Activated CD8-positive, alpha-beta memory T cell treated with anti-CD3 and anti-CD28 coated beads, Interleukin-2, amount 50 U/mL, for 24 hours (primary cell): ENCODE measurements at regions not wholly inside any gene's neighbourhood (a gene's known extent, or its start where the extent isn't known, plus 50 kb on each side); places are given as distances from the start of the nearest gene placed in this dataset.
"Not testable (repeated sequence)": the region's sequence is repeated elsewhere in the genome, so short reads cannot be mapped to it uniquely, and the experiment has no call there.

Experiments used
- DNase-seq: peaks from one replicate; pipeline ENCODE4 v3.0.0-alpha.2; 2020; ENCODE audit errors: extremely low read depth

DNA sequence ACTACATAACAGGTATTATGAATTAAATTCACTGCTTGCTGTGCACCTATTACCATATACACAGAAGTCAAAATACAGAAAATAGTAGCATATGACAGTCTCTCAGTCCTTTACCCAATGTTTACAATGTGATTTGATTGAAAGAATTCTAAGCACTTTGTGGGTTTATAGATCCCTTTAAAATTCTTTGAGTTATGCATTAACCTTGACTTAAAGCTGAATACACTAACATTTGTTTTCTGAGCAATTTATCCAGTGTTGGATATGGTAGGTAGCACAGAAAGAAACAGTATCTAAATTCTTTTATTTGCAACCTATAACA lies 230.8 kb upstream of the DDI1 start:
- DNase-seq = no peak

DNA sequence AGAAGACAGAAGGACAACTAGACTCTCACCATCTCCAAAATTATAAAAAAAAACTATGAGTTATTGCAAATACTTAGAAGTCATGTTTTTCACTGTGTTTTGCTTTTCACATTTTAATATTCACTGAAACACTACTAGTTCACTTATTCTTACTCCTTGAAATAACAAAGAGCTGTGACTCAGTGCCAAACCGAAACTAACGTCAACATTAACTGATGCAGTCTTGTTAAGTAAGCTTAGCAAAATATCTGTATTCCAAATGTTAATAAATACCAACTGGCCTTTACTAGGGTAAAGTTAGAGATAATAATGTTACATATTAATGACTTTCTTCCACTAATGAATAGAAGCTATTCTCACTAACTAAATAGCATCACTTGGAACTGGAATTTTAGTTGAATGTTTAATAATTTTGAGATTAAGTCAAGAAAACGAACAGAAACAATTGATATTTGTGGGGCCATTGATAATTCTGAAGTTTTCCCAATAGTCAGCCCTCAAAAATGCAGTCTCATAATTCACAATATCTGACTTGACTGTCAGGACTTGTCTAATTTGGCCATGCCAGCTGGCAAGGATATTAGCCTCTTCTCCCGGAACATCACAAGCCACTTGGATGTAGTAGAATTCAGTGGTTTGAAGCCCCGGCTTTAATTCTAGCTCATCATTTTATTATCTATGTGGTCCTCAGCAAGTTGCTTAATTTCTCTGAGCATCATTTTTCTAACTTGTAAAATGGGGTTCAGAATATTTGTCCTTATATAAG lies 230.1 kb upstream of the DDI1 start:
- no peak for DNase-seq

DNA sequence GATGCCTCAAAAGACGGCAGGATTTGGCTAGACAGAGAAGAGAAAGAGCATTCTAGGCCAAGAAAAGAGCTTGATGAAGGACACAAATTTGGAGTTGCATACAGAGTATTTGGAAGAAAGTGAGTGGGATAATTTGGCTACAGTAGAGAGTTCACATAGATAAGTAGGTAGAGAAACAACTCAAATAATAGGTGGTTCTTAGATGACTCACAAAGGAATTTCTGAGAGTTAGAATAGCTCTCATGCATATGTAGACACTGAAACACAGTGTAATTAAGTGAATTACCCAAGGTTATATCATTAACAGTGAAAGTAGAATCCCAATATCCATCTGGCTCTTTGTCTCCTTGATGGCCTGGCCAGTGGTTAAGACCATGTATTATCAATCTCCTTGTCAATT lies 228.6 kb upstream of the DDI1 start:
- DNase-seq = no peak

DNA sequence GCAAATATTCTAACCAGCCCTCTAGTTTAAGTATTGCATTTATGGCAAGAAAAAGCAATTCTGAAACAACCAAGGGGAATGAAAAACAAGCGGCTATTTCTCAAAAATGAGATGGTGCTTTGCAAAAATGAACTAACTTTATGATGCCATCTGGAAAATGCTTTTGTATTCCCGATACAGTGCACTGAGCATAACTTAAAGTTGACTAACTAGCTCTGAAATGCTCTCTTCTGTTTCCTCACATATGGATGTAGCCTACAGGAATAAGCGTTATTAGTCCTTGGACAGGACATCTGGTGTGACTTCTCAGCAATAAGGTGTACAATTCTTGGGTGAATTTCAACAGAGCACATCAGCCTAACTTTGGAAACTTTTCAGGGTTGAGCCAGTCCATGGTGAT lies 228.2 kb upstream of the DDI1 start:
- DNase-seq = no peak

DNA sequence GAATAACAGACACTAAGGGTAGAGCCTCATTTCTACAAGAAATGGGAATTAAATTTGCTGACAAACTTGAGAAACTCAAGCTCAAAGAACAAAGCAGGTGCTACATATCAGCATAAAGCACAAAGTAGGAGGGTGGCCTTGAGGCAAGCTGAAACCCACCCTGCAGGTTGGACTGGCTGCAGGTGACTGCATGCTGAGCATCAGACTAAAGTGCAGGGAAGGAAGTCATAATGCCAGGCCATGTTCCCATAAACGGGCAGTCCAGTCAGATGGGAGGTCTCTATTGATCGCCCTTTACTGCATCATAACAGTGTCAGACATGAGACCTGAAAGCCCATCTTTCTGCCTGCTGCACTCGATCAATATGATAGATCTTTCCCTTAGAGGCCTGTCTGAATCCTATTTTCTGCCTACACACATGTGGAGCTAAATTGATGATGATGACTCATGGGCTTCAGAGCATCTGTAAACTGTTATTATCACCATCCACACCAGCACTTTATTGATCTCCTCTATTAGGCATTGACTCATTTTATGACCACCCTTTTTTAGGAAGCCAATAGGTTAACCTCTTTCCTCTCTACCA lies 224.5 kb upstream of the DDI1 start:
- DNase-seq = no peak

DNA sequence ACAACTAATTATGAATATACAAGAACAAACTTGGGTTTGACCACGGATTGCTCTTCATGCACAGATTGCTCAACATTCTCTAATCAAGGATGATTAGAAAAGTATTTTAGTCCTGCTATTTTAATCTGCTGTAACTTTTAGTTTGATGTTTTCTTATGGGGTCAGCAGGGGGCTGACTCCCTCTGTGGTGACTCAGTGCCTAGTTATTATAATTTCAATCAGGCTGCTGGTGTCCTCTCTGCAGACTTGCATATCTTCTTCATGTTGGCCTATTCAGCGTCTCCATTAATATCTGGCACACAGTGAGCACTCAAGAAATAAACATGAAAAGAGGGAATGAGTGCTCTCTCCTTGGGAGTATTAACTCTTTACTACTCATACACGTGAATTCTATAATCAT lies 223.8 kb upstream of the DDI1 start:
- no peak for DNase-seq

DNA sequence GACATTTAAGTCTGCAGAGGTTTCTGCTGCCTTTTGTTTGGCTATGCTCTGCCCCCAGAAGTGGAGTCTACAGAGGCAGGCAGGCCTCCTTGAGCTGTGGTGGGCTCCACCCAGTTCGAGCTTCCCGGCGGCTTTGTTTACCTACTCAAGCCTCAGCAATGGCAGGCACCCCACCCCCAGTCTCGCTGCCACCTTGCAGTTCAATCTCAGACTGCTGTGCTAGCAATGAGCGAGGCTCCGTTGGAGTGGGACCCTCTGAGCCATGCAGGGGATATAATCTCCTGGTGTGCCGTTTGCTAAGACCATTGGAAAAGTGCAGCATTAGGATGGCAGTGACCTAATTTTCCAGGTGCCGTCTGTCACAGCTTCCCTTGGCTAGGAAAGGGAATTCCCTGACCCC lies 216.1 kb upstream of the DDI1 start:
- not testable (repeated sequence) for DNase-seq

DNA sequence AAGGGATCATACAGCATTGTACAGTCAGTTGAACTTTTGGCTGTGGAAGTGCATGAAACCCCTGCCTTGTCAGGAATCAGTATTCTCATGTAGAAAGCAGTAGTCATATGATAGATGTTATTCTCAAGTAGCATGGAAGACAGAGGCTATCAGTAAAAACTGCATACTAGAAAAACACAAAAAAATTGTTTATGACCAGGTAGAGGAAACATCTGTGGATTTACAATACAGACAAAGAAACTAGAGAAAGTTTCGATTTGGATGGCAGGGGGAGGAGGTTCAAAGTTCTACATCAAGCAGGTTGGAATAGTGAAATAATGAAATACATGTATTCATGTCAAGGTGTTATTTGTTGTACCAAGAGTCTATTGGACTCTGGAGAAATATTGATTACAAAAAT lies 212.3 kb upstream of the DDI1 start:
- no peak for DNase-seq

DNA sequence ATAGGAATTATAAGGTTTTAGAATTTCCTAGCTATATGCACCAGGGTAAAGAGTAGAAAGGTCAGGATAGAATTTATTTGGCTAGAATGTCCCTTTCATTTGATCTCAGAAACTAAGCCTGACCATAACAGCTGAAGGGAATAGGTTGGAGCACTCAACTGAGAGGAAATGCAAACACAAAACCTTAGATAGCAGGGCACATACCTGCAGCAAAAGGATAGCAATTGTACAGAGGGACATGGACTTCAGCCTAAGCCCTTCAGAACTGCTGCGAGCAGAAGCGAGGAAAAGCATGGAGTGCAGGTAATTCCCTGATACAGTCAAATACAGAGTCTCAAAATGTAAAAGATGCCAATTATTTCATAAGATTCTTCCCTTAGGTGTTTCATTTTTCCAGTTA lies 211.0 kb upstream of the DDI1 start:
- DNase-seq = no peak

DNA sequence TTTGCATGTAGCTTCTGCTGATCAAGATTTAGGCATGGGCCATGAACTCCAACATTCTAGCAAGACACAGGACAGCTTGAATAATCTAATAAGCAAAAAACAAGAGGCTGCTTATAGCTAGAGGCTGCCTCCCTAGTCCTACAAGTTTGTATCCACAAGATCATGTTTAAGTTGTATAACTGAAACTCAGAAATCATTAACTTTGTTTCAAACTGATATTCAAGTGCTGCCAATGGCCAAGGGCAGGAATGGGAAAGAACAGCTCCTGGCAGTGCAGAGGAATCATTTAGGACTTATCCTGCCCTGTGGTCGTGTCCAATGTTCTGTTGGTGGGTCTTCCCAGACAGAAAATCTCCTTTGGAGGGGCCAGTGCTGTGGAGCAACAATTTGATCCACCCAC lies 209.6 kb upstream of the DDI1 start:
- no peak for DNase-seq

DNA sequence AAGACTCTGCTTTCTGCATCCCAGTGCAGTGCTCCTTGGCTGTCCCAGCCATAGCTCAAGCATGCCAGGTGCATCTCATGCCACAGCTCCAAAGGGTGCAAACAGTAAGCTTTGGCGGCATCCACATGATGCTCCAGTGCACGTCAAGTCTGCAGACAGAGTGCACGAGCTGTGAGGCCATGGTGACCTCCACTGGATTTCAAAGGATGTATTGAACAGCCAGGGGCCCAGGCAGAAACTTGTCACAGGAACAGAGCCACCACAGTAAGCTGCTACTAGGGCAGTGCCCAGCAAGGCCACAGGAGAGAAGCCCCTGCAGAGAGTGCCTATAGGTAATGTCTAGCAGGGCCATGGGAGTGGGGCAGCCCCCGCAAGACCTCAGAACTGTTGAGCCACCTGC lies 206.8 kb upstream of the DDI1 start:
- no peak for DNase-seq

DNA sequence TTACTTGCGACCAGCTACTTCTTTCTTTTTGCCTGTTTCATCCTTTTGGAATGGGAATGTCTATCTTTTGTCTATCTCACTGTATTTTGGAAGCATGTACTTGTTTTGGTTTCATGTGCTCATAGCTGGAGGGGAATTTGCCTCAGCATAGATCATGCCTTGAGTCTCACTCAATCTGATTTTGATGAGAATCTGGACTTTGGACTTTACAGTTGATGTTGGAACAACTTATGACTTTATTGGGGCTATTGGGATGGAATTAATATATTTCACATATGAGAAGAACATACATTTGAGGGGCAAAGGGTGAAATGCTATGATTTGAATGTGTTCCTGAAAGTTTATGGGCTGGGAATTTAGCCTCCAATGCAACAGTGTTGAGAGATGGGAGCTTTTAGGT lies 206.2 kb upstream of the DDI1 start:
- no peak for DNase-seq

DNA sequence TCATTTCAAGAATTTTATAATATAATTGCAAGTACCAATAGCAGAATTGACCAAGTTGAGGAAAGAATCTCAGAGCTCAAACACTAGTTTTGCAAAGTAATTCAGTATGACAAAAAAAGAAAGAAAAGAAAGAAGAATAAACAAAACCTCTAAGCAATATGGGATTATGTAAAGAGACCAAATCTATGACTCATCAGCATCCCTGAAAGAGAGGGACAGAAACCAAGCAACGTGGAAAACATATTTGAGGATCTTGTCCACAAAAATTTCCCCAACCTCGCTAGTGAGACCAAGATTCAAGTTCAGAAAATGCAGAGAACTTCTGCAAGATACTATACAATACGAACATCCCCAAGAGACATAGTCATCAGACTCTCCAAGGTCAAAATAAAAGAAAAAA lies 203.7 kb upstream of the DDI1 start:
- DNase-seq = no peak

DNA sequence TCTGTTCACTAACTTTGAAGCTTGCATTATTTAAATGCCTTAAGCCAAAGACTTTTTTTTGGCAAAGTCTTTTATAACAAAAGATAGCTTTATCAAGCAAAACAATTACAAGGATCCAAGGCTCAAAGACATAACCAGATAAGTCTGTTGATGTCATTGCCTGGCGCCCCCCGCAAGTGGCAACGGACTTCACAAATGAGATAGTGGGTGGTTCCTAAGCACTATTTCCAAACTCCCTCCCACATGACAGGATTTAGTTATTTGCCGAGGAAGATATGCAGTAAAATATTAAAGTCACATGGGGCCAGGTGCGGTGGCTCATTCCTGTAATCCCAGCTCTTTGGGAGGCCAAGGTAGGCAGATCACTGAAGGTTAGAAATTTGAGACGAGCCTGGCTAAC lies 194.2 kb upstream of the DDI1 start:
- DNase-seq = no peak

DNA sequence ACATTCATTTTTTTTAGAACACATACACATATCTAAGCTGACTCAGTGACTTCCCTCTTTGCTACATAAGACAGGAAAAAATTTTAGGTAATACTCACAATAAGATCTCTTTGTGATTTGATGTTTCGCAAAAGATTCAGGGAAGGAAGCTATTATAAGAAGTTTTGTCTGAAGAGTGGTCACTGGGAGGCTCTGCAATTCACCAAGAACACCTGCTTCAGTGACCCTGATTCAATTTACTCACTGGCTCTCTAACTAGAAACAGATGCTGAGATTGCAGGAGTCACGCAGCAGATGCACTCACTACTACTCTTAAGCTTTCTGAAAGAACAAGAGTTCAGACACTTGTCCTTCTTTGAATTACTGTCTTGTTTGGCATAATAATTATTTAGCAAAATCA lies 193.6 kb upstream of the DDI1 start:
- no peak for DNase-seq

DNA sequence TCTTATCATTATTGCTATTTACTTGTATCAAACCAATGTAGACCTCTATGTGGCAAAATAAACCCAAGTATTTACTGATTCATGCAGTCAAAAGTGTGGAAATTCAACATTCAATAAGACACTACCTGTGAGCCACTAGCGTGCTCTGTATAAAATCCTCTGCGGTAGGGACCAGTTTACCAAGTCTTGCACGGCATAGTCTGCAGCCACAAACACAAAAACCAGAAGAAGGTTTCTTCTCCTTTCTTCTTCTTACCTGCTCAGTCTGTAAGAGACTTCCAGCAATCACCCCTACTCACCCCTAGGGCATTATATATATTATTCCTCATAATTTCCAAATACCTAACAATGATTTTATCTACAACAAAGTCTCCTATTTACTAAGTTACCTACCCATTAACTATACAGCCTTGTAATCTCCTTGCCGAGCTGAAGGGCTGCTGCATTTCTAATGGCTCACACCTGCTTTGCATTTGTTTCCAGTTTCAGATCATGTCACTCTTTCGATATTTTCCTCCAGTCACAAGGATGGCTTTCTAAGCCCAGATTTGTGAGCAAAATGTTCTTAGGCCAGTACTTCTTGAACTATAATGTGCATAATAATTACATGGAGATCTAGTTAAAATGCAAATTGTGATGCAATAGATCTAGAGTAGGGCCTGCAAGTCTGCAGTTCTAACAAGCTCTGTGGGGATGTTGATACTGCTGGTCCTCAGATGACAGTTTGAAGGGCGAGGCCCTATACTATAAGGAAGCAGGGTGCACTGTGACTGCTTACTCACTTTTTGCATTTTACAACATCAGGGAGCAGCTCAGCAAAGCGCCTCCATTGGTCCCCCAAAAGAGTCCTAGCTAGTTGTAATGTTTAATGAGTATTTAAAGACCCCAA lies 191.9 kb upstream of the DDI1 start:
- DNase-seq = no peak

DNA sequence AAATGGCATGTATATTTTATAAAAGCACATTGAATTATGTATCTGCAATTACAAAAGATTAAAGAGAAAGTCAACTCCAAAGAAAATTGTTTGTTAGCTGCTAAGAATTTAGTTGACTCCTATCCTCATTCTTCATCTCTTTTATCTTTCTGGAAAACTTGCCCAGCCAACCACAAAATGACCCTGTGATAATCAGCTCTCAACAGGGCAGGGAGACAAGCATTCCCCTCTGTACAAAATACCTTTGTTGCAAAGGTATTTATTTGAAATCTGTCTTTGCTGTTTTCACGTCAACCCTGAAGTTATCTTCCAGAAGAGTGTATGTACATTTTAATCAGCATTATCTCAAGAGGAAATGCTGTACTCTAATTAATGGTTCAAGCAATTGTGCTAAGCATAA lies 191.1 kb upstream of the DDI1 start:
- DNase-seq = no peak

DNA sequence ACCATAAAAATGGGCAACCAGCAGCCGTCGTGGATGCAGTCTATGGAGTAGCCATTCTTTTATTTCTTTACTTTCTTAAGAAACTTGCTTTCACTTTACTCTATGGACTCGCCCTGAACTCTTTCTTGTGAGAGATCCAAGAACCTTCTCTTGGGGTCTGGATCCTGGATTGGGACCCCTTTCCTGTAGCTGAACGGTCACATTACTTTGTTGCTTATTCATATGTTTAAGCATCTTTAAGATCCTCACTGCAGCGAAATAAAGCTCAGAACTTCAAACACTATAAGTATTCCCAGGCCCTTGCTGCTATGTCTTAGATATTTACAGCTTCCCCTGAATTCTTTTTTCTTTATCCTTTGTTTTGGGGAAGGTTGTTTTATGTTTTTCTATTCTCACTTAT lies 187.8 kb upstream of the DDI1 start:
- DNase-seq = no peak

DNA sequence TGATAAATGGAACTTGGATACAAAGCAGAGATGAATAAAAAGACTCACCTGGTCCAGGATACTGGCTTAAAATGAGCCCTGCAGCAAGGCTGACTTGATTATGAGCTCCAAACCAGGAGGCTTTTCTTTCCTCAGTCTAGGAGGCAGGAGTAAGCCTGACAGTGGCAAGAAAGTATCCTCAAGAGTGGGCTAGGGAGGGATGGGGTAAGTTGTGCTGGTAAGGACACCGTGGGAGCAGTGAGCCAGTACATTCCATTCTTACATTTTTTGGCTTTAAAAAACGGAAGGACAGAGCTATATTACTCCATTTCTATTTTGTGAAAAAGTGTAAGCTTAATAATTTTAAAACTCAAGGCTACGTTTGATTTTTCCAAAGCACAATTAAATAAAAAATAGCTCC lies 187.1 kb upstream of the DDI1 start:
- no peak for DNase-seq

DNA sequence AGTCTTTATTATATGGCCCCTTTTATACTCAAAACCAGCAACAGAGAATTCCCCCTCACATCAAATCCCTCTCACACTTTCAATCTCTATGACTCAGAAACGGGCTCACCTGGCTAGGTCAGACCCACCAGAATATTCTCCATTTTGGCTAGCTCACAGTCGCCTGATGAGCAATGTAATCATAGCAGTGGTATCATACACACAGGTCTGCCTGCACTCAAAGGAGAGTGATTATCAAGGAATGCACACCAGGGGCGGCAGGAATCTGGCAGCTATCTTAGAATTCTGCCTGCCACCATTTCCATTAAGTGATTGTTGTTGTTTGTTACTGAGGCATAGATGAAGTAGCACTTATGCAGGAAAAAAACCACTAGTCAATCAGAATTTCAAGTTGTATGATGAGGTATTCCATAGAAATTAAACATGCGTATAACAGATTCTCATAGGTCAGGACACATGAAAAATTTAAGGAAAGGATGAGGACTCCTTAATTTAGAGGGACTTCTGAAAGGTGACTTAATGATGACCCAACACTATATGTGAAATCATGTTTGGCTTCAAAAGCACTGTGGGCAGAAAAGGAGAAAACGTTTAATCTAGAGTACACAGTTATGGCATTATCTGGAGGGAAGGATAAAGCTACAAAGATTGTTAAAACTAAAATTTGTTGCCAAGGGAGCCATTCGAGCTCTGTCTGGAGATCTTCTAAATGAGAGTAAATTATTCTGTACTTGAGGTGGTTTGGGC lies 185.8 kb upstream of the DDI1 start:
- no peak for DNase-seq

DNA sequence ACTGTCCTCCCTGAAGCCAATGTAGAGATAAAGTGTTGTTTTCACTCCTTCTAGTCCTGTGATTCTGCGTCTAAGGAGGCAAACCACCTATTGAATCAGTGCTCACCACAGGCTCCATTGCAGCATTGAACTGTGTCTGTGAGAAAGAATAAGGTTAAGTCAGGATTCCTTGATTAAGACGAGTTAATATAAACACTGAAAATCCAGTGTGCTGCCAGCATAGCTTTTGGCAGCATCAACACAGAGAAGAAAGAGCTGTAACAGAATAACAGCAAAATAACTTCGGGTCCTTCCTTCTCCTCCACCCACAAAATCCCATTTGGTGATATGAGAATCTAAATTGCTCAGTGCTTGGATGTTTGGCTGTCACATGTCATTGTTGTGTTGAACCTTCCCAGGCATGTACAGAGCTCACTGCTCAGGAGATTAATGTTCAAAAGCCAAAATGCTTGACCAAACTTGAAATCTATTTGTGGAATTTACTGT lies 185.2 kb upstream of the DDI1 start:
- no peak for DNase-seq
